HEK293 (cell line): ENCODE measurements at regions not wholly inside any gene's neighbourhood (a gene's known extent, or its start where the extent isn't known, plus 50 kb on each side); places are given as distances from the start of the nearest gene placed in this dataset.
"Not testable (repeated sequence)": the region's sequence is repeated elsewhere in the genome, so short reads cannot be mapped to it uniquely, and the experiment has no call there.

Source experiments
- ZNF792 ChIP-seq: fragments of 450-650 bp; formaldehyde crosslinking; IDR thresholded peaks from 2 replicates; pipeline ENCODE4 v1.5.1; 2016; ENCODE audit warnings: missing biosample characterization, missing genetic modification characterization
- TF ChIP-seq, protein P1 (sequence below): fragments of 450-650 bp; formaldehyde crosslinking; IDR thresholded peaks from 2 replicates; pipeline ENCODE4 v1.5.1; 2016; ENCODE audit warnings: missing biosample characterization, missing genetic modification characterization

DNA sequence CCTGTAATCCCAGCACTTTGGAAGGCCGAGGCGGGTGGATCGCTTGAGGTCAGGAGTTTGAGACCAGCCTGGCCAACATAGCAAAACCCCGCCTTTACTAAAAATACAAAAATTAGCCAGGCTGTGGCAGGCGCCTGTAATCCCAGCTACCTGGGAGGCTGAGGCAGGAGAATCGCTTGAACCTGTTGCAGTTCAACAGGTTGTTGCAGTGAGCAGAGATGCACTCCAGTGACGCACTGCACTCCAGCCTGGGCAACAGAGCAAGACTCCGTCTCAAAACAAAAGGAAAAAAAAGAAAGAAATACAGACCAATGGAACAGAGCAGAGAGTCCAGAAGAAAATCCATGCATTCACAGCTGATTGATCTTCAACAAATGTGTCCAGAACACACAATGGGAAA is 99.8 kb upstream of the LANCL2 start:
- TF ChIP-seq ZNF792 (tag by site-specific recombination): not testable (repeated sequence)
- TF ChIP-seq, protein P1, sequence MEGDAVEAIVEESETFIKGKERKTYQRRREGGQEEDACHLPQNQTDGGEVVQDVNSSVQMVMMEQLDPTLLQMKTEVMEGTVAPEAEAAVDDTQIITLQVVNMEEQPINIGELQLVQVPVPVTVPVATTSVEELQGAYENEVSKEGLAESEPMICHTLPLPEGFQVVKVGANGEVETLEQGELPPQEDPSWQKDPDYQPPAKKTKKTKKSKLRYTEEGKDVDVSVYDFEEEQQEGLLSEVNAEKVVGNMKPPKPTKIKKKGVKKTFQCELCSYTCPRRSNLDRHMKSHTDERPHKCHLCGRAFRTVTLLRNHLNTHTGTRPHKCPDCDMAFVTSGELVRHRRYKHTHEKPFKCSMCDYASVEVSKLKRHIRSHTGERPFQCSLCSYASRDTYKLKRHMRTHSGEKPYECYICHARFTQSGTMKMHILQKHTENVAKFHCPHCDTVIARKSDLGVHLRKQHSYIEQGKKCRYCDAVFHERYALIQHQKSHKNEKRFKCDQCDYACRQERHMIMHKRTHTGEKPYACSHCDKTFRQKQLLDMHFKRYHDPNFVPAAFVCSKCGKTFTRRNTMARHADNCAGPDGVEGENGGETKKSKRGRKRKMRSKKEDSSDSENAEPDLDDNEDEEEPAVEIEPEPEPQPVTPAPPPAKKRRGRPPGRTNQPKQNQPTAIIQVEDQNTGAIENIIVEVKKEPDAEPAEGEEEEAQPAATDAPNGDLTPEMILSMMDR (tag by site-specific recombination): not testable (repeated sequence)
